H1 (cell line): ENCODE measurements at regions not wholly inside any gene's neighbourhood (a gene's known extent, or its start where the extent isn't known, plus 50 kb on each side); places are given as distances from the start of the nearest gene placed in this dataset.

ENCODE experiments used
- CBX5 ChIP-seq: fragments of 300-800, 300-1000 bp; sonication (generic); IDR thresholded peaks from 2 replicates; pipeline ENCODE4 v1.7.1; 2016; ENCODE audit warnings: antibody characterized with exemption, low read length, low read depth
- CTCF ChIP-seq, 3 experiments: IDR thresholded peaks; 1 replicate in 2 of 3; 2 replicates in 1 of 3; pipeline versions ENCODE4 v1.5.1 to v1.6.1; 2011; ENCODE audit warnings: low read length in 3 of 3, mild to moderate bottlenecking in 3 of 3, inconsistent platforms in 2 of 3, low read depth in 1 of 3, moderate library complexity in 1 of 3; ENCODE audit not compliant: insufficient read depth in 1 of 3; ENCODE audit errors: control extremely low read depth in 1 of 3
- SP4 ChIP-seq: IDR thresholded peaks from 2 replicates; pipeline ENCODE4 v1.6.1; 2012; ENCODE audit warnings: low read length, inconsistent platforms
- ZNF274 ChIP-seq: IDR thresholded peaks from 2 replicates; pipeline ENCODE4 v1.7.0; 2012; ENCODE audit warnings: low read length, borderline replicate concordance; ENCODE audit errors: extremely low read depth
- TF ChIP-seq, protein P1 (sequence below): IDR thresholded peaks from 2 replicates; pipeline ENCODE4 v1.6.1; 2011; ENCODE audit warnings: low read length, improper control_type of control experiment

GRCh38 chr2:19739256-19739655, 162.5 kb downstream of the TTC32 start (continued):
- TF ChIP-seq ZNF274 = no peak
- TF ChIP-seq CTCF (IDR thresholded peaks at IDR 0.05; ENCODE audit: control extremely low read depth in 1 of 3, insufficient read depth in 1 of 3, low read depth in 1 of 3, low read length in 3 of 3) = no peak
- no peak for TF ChIP-seq SP4
- TF ChIP-seq, protein P1, sequence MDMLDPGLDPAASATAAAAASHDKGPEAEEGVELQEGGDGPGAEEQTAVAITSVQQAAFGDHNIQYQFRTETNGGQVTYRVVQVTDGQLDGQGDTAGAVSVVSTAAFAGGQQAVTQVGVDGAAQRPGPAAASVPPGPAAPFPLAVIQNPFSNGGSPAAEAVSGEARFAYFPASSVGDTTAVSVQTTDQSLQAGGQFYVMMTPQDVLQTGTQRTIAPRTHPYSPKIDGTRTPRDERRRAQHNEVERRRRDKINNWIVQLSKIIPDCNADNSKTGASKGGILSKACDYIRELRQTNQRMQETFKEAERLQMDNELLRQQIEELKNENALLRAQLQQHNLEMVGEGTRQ = no peak
- no peak for TF ChIP-seq CBX5
